ENCODE measurements at regions not wholly inside any gene's neighbourhood (a gene's known extent, or its start where the extent isn't known, plus 50 kb on each side); places are given as distances from the start of the nearest gene placed in this dataset.

GRCh38 chr6:148212366-148212765 lies 130.3 kb upstream of the SASH1 start:
- H3K36me3 Mint-ChIP-seq = no peaks in the 10 kb centered on the region
- H3K27ac Mint-ChIP-seq = no peak overlapping the region
- no peaks in the 10 kb centered on the region for H3K9me3 Mint-ChIP-seq
- H3K4me3 Mint-ChIP-seq = no peak overlapping the region
- no peaks in the 10 kb centered on the region for H3K4me1 Mint-ChIP-seq
- no peak for DNase-seq
- peaks cover 89% of the 10 kb centered on the region for H3K27me3 Mint-ChIP-seq

GRCh38 chr6:148213366-148213765 lies 129.3 kb upstream of the SASH1 start:
- H3K27ac Mint-ChIP-seq = no peak overlapping the region
- no peaks in the 10 kb centered on the region for H3K4me1 Mint-ChIP-seq
- peaks cover 86% of the 10 kb centered on the region for H3K27me3 Mint-ChIP-seq
- no peaks in the 10 kb centered on the region for H3K36me3 Mint-ChIP-seq
- DNase-seq = no peak
- no peaks in the 10 kb centered on the region for H3K9me3 Mint-ChIP-seq
- H3K4me3 Mint-ChIP-seq = no peak overlapping the region

GRCh38 chr6:148214667-148215066 lies 128.0 kb upstream of the SASH1 start:
- no peak for DNase-seq
- Mint-ChIP-seq H3K27me3 (peaks cover 87% of the 10 kb centered on the region), H3K36me3 (no peaks in the 10 kb centered on the region), H3K4me1 (no peaks in the 10 kb centered on the region), H3K27ac (no peak overlapping the region), H3K4me3 (no peak overlapping the region), H3K9me3 (no peaks in the 10 kb centered on the region)

GRCh38 chr6:148217051-148217450 lies 125.6 kb upstream of the SASH1 start:
- no peak overlapping the region for H3K27ac Mint-ChIP-seq
- no peak overlapping the region for H3K4me3 Mint-ChIP-seq
- H3K36me3 Mint-ChIP-seq = no peaks in the 10 kb centered on the region
- no peak for DNase-seq
- no peaks in the 10 kb centered on the region for H3K9me3 Mint-ChIP-seq
- no peaks in the 10 kb centered on the region for H3K4me1 Mint-ChIP-seq
- H3K27me3 Mint-ChIP-seq = peaks cover 87% of the 10 kb centered on the region

- no peak for DNase-seq
- H3K9me3 Mint-ChIP-seq = no peaks in the 10 kb centered on the region
- no peak overlapping the region for H3K27ac Mint-ChIP-seq
- H3K36me3 Mint-ChIP-seq = no peaks in the 10 kb centered on the region
- no peak overlapping the region for H3K4me3 Mint-ChIP-seq
- peaks cover 86% of the 10 kb centered on the region for H3K27me3 Mint-ChIP-seq
- no peaks in the 10 kb centered on the region for H3K4me1 Mint-ChIP-seq
Measured at GRCh38 chr6:148217921-148218320, 124.7 kb upstream of the SASH1 start.

GRCh38 chr6:148218542-148219258 lies 123.9 kb upstream of the SASH1 start:
- Mint-ChIP-seq H3K4me1 (no peaks in the 10 kb centered on the region), H3K27me3 (peaks cover 79% of the 10 kb centered on the region), H3K27ac (no peak overlapping the region), H3K4me3 (no peak overlapping the region), H3K36me3 (no peaks in the 10 kb centered on the region), H3K9me3 (no peaks in the 10 kb centered on the region)
- no peak for DNase-seq

GRCh38 chr6:148221196-148221979 lies 121.2 kb upstream of the SASH1 start:
- Mint-ChIP-seq H3K27me3 (peaks cover 63% of the 10 kb centered on the region), H3K4me1 (no peaks in the 10 kb centered on the region), H3K27ac (no peak overlapping the region), H3K4me3 (no peak overlapping the region), H3K9me3 (no peaks in the 10 kb centered on the region), H3K36me3 (no peaks in the 10 kb centered on the region)
- no peak for DNase-seq

- Mint-ChIP-seq H3K27me3 (peaks cover 60% of the 10 kb centered on the region), H3K4me1 (no peaks in the 10 kb centered on the region), H3K9me3 (no peaks in the 10 kb centered on the region), H3K27ac (no peak overlapping the region), H3K4me3 (no peak overlapping the region), H3K36me3 (no peaks in the 10 kb centered on the region)
- no peak for DNase-seq
Measured at GRCh38 chr6:148222376-148222775, 120.3 kb upstream of the SASH1 start.

GRCh38 chr6:148222846-148223245 lies 119.8 kb upstream of the SASH1 start:
- no peak for DNase-seq
- no peak overlapping the region for H3K4me3 Mint-ChIP-seq
- no peaks in the 10 kb centered on the region for H3K36me3 Mint-ChIP-seq
- H3K27ac Mint-ChIP-seq = no peak overlapping the region
- H3K4me1 Mint-ChIP-seq = no peaks in the 10 kb centered on the region
- H3K9me3 Mint-ChIP-seq = no peaks in the 10 kb centered on the region
- H3K27me3 Mint-ChIP-seq = peaks cover 62% of the 10 kb centered on the region

GRCh38 chr6:148223424-148223842 lies 119.2 kb upstream of the SASH1 start:
- no peaks in the 10 kb centered on the region for H3K36me3 Mint-ChIP-seq
- H3K9me3 Mint-ChIP-seq = no peaks in the 10 kb centered on the region
- H3K27ac Mint-ChIP-seq = no peak overlapping the region
- peaks cover 60% of the 10 kb centered on the region for H3K27me3 Mint-ChIP-seq
- H3K4me1 Mint-ChIP-seq = no peaks in the 10 kb centered on the region
- no peak for DNase-seq
- H3K4me3 Mint-ChIP-seq = no peak overlapping the region

- no peaks in the 10 kb centered on the region for H3K9me3 Mint-ChIP-seq
- H3K36me3 Mint-ChIP-seq = no peaks in the 10 kb centered on the region
- no peaks in the 10 kb centered on the region for H3K4me1 Mint-ChIP-seq
- H3K4me3 Mint-ChIP-seq = no peak overlapping the region
- peaks cover 36% of the 10 kb centered on the region for H3K27me3 Mint-ChIP-seq
- H3K27ac Mint-ChIP-seq = no peak overlapping the region
- no peak for DNase-seq
Measured at GRCh38 chr6:148225871-148226270, 116.8 kb upstream of the SASH1 start.

GRCh38 chr6:148226284-148226683 lies 116.4 kb upstream of the SASH1 start:
- Mint-ChIP-seq H3K36me3 (no peaks in the 10 kb centered on the region), H3K4me3 (no peak overlapping the region), H3K9me3 (no peaks in the 10 kb centered on the region), H3K4me1 (no peaks in the 10 kb centered on the region), H3K27ac (no peak overlapping the region), H3K27me3 (peaks cover 34% of the 10 kb centered on the region)
- no peak for DNase-seq

- Mint-ChIP-seq H3K4me1 (no peaks in the 10 kb centered on the region), H3K9me3 (no peaks in the 10 kb centered on the region), H3K27me3 (peaks cover 26% of the 10 kb centered on the region), H3K27ac (no peak overlapping the region), H3K4me3 (no peak overlapping the region), H3K36me3 (no peaks in the 10 kb centered on the region)
- no peak for DNase-seq
Measured at GRCh38 chr6:148231572-148231971, 111.1 kb upstream of the SASH1 start.

- Mint-ChIP-seq H3K27me3 (peaks cover 29% of the 10 kb centered on the region), H3K27ac (no peak overlapping the region), H3K4me1 (no peaks in the 10 kb centered on the region), H3K9me3 (no peaks in the 10 kb centered on the region), H3K36me3 (no peaks in the 10 kb centered on the region), H3K4me3 (no peak overlapping the region)
- DNase-seq = no peak
Measured at GRCh38 chr6:148235446-148235845, 107.2 kb upstream of the SASH1 start.

GRCh38 chr6:148238713-148239112 lies 103.9 kb upstream of the SASH1 start:
- no peak for DNase-seq
- Mint-ChIP-seq H3K9me3 (no peaks in the 10 kb centered on the region), H3K4me1 (no peaks in the 10 kb centered on the region), H3K4me3 (no peak overlapping the region), H3K36me3 (no peaks in the 10 kb centered on the region), H3K27ac (no peak overlapping the region), H3K27me3 (peaks cover 38% of the 10 kb centered on the region)

- H3K27me3 Mint-ChIP-seq = peaks cover 38% of the 10 kb centered on the region
- H3K4me3 Mint-ChIP-seq = no peak overlapping the region
- H3K4me1 Mint-ChIP-seq = no peaks in the 10 kb centered on the region
- H3K36me3 Mint-ChIP-seq = no peaks in the 10 kb centered on the region
- no peaks in the 10 kb centered on the region for H3K9me3 Mint-ChIP-seq
- DNase-seq = no peak
- no peak overlapping the region for H3K27ac Mint-ChIP-seq
Measured at GRCh38 chr6:148239215-148239614, 103.4 kb upstream of the SASH1 start.
